Right renal cortex interstitium (tissue), 3 donors: ENCODE measurements at regions not wholly inside any gene's neighbourhood (a gene's known extent, or its start where the extent isn't known, plus 50 kb on each side); places are given as distances from the start of the nearest gene placed in this dataset.

ENCODE experiments used
- DNase-seq, 3 donors: peaks; one replicate each; pipeline ENCODE4 v3.0.0-alpha.2; 2013; ENCODE audit warnings: low read depth in 3 of 3, low spot score in 2 of 3

GRCh38 chr12:3336606-3337311 lies 154.2 kb upstream of the PRMT8 start:
- no peak for DNase-seq

- DNase-seq: no peak
Observed at GRCh38 chr12:3337944-3338343, 153.1 kb upstream of the PRMT8 start.

GRCh38 chr12:3339221-3339620 lies 151.8 kb upstream of the PRMT8 start:
- DNase-seq: no peak

GRCh38 chr12:3341594-3341993 lies 149.4 kb upstream of the PRMT8 start:
- no peak for DNase-seq

- peak in 1 of 3 donors; percentile 27 for DNase-seq
Observed at GRCh38 chr12:3342051-3342450, 149.0 kb upstream of the PRMT8 start.

GRCh38 chr12:3348055-3348454 lies 142.9 kb upstream of the PRMT8 start:
- no peak for DNase-seq

- no peak for DNase-seq
Observed at GRCh38 chr12:3350432-3350831, 140.6 kb upstream of the PRMT8 start.

- DNase-seq: no peak
Observed at GRCh38 chr12:3351731-3352130, 139.3 kb upstream of the PRMT8 start.

- no peak for DNase-seq
Observed at GRCh38 chr12:3352230-3352629, 138.8 kb upstream of the PRMT8 start.

GRCh38 chr12:3353621-3354020 lies 137.4 kb upstream of the PRMT8 start:
- no peak for DNase-seq

GRCh38 chr12:3354586-3354985 lies 136.4 kb upstream of the PRMT8 start:
- no peak for DNase-seq

- no peak for DNase-seq
Observed at GRCh38 chr12:3355378-3355900, 135.6 kb upstream of the PRMT8 start.

GRCh38 chr12:3357950-3358525 lies 133.0 kb upstream of the PRMT8 start:
- no peak for DNase-seq

GRCh38 chr12:3359478-3359877 lies 131.5 kb upstream of the PRMT8 start:
- DNase-seq: no peak

GRCh38 chr12:3361146-3361545 lies 129.9 kb upstream of the PRMT8 start:
- no peak for DNase-seq

- peak in 1 of 3 donors; percentile 46 for DNase-seq
Observed at GRCh38 chr12:3362737-3363136, 128.3 kb upstream of the PRMT8 start.

GRCh38 chr12:3363608-3364007 lies 127.4 kb upstream of the PRMT8 start:
- DNase-seq: no peak

GRCh38 chr12:3364226-3364625 lies 126.8 kb upstream of the PRMT8 start:
- DNase-seq: no peak

GRCh38 chr12:3364661-3365462 lies 126.1 kb upstream of the PRMT8 start:
- no peak for DNase-seq

- no peak for DNase-seq
Observed at GRCh38 chr12:3365463-3366411, 125.3 kb upstream of the PRMT8 start.
